GM12873 (cell line): ENCODE measurements at regions not wholly inside any gene's neighbourhood (a gene's known extent, or its start where the extent isn't known, plus 50 kb on each side); places are given as distances from the start of the nearest gene placed in this dataset.

Source experiments
- TF ChIP-seq, protein P1 (sequence below): IDR thresholded peaks from 2 replicates; pipeline ENCODE4 v1.5.1; 2012; ENCODE audit warnings: low read depth, mild to moderate bottlenecking, moderate library complexity, low read length, control low read depth; ENCODE audit not compliant: insufficient read depth; ENCODE audit errors: missing control alignments

DNA sequence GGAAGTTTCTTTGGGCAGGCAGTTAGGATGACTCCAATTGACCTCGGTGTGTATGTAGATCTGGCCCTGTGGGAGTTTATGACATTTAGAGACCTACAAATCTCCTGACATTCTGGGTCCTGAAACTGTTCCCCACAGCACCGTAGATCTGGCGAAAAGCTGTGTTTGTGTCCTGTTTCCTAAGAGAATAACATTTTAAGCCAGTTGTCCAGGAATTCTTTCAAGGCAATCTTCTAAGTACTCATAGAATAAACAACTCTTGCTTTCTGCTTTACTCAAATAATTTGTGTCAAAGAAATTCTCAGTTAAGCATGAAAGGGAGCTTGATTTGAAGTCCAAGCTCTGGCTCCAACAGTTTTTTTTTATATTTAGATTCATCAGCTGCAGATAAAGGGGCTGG, 78.5 kb upstream of the ELAC2 start:
- TF ChIP-seq, protein P1, sequence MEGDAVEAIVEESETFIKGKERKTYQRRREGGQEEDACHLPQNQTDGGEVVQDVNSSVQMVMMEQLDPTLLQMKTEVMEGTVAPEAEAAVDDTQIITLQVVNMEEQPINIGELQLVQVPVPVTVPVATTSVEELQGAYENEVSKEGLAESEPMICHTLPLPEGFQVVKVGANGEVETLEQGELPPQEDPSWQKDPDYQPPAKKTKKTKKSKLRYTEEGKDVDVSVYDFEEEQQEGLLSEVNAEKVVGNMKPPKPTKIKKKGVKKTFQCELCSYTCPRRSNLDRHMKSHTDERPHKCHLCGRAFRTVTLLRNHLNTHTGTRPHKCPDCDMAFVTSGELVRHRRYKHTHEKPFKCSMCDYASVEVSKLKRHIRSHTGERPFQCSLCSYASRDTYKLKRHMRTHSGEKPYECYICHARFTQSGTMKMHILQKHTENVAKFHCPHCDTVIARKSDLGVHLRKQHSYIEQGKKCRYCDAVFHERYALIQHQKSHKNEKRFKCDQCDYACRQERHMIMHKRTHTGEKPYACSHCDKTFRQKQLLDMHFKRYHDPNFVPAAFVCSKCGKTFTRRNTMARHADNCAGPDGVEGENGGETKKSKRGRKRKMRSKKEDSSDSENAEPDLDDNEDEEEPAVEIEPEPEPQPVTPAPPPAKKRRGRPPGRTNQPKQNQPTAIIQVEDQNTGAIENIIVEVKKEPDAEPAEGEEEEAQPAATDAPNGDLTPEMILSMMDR: no peak

DNA sequence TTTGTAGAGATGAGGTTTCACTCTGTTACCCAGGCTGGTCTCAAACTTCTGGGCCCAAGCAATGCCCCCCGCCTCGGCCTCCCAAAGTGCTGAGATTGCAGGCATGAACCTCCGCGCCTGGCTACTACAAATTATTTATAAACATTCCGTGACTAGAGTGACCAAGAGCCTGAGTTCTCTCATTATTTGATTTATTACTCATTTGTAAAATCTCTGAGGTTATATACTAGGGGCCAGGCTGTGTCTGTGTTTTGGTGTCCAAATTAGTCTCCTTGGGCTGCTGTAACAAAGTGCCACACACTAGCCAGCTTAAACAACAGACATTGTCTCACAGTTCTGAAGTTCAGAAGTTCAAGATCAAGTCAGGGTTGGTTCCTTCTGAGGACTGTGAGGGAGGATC, 70.8 kb upstream of the ELAC2 start:
- TF ChIP-seq, protein P1: no peak

DNA sequence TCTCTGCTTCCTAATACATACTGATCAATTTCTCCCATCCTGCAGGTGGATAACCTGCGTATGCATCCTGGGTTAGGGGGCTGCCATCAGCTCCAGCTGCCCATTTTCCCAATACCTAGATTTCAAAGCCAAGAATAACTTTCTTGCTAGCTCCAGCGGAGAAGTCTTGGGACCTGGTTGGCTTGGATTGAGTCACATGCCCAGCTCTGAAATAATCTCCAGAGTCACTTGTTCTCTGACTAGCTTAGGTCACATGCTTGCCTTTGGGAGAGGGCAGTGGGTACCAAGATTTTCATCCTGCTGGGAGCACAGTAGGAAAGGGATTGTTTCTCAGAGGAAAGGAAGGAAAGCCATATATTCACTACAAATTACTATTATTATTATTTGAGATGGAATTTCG, 70.0 kb upstream of the ELAC2 start:
- TF ChIP-seq, protein P1: no peak

DNA sequence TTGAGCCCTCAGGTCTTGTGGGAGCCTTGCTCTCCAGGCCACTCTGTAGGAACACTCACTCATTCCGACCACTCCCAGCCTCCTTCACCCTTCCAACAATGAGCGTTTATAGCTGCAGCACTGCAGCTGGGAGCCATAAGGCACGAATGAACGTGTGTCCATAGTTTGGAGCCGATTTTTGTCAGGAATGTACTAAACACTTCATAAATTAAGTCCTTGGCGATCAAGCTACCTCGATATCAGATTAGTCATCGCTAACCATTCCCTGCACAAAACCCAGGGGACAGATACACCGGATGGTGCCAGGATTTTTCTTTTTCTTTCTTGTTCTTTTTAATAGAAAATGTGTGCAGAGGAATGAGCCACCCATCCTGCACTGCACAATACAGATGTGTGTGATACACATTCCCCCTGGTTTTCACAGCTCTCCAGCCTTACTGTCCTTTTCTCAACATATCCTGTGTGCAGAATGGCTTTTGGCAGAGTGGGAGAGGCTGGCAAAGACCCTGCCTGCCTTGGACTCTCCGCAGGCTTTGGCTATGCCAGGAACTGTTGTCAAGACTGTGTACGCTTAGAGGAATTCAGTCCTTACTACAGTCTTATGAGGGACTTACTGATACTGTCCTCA, 68.4 kb upstream of the ELAC2 start:
- TF ChIP-seq, protein P1: no peak

DNA sequence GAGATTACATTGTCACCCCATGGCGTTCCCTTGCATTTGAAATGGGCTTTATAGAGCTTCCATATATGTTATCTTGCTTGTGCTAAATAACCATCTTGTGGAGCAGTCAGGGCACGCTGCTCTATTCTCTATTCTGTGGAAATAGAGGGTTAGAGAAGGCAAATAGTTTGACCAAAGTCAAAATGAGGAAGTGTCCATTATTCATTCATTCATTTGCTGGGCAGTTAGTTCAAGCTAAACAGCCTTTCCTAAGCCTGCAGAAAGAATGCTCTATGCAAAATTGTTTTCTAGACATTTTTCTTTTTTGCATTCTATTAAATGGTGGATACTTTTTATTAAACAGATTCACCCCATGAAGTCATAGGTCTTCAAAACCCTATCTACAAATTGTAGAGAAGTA, 67.8 kb upstream of the ELAC2 start:
- TF ChIP-seq, protein P1: no peak

DNA sequence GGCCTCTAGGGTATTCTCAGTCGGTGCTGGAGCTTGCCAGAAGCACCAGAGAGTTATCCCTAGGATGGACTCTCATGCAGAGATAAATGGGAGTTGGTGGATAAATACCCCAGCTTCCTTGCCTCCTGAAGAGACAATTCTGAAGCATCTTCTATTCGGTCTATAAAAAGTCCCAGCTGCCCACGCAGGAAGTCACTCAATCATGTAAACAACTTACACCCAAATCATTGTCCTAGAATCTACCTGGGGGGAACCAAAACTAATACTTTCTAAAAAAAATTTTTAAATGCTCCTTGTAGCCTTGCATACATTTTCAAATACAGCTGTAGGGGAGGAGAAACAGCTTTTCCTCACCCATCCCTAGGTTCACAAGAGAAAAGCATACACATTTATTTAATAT, 66.6 kb upstream of the ELAC2 start:
- TF ChIP-seq, protein P1: no peak

DNA sequence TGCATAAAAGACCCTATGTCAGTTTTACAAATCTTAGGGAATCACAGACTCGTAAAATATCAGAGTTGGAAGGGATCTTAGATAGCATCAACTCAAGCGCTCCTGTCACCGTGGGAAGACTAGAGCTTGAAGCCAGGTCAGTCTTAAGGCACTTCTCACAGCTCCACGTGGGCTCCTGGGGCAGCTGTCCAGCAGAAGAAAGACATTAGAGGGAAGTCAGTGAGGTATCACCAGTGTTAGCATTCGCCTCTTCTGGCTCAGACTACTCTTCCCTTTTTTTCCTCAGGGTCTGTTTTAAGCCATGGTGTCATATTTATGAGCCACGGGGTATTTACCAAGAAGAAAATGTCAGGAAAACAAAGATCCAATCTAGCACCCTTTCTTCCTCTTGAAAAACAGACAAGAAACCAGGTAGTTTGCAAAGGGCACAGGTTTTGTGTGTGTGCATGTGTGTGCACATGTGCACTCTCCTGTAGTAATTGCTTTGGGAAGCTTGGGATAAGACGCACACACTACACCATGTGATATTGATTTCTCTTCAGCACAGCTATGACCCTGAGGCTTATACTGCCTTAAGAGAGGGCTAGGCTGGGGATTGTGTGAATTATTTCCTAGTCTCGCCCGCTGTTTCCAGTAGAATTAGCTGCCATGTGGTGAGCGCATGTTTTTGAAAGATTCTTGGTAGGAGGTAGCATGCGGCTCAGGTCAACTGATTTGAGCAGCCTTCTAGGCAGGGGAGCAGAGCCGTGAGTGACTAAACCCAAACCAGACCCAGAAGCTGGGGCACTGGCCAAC, 61.0 kb upstream of the ELAC2 start:
- TF ChIP-seq, protein P1: no peak
